Suprapubic skin (tissue), 4 donors: ENCODE measurements at regions not wholly inside any gene's neighbourhood (a gene's known extent, or its start where the extent isn't known, plus 50 kb on each side); places are given as distances from the start of the nearest gene placed in this dataset.

Experiments
- EP300 ChIP-seq: sonication (generic); formaldehyde crosslinking; IDR thresholded peaks from one replicate; pipeline ENCODE4 v1.6.1; 2017; ENCODE audit warnings: antibody characterized with exemption
- POLR2A ChIP-seq, 2 donors: fragments of 450-650 bp; IDR thresholded peaks; one replicate each; pipeline ENCODE4 v1.6.1; 2017; ENCODE audit warnings: antibody characterized with exemption in 2 of 2, mild to moderate bottlenecking in 2 of 2, moderate library complexity in 2 of 2
- POLR2AphosphoS5 ChIP-seq, 3 donors: sonication (generic); formaldehyde crosslinking; IDR thresholded peaks; one replicate each; pipeline ENCODE4 v1.6.1; 2017; ENCODE audit warnings: antibody characterized with exemption in 3 of 3
- TF ChIP-seq, protein P1 (sequence below), 2 donors: fragments of 200-600 bp in 1 of 2; fragments of 450-650 bp in 1 of 2; sonication (generic) in 1 of 2; IDR thresholded peaks; one replicate each; pipeline ENCODE4 v1.5.1; 2016 to 2019; ENCODE audit warnings: antibody characterized with exemption in 2 of 2, mild to moderate bottlenecking in 1 of 2, moderate library complexity in 1 of 2

DNA sequence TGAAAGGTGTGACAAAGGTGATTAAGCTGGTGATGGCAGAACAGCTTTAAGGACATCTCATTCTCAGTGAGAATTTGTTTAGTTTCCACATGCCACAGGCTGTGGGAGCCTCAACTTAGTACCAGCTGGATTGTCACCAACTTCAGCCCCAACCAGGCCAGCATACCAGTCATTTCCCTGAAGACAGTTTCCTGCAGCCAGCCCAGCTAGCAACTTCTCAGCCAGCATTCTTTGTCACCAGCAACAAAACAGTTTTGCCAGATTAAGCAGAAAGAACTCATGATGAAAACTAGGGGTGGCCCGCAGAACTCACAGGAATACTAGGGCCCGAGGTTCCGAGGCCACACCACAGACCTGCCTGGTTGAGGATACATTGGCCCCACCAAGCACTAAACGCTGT is 68.8 kb upstream of the UNC5B start:
- TF ChIP-seq POLR2AphosphoS5 (IDR thresholded peaks at IDR 0.05): no peak
- TF ChIP-seq, protein P1, sequence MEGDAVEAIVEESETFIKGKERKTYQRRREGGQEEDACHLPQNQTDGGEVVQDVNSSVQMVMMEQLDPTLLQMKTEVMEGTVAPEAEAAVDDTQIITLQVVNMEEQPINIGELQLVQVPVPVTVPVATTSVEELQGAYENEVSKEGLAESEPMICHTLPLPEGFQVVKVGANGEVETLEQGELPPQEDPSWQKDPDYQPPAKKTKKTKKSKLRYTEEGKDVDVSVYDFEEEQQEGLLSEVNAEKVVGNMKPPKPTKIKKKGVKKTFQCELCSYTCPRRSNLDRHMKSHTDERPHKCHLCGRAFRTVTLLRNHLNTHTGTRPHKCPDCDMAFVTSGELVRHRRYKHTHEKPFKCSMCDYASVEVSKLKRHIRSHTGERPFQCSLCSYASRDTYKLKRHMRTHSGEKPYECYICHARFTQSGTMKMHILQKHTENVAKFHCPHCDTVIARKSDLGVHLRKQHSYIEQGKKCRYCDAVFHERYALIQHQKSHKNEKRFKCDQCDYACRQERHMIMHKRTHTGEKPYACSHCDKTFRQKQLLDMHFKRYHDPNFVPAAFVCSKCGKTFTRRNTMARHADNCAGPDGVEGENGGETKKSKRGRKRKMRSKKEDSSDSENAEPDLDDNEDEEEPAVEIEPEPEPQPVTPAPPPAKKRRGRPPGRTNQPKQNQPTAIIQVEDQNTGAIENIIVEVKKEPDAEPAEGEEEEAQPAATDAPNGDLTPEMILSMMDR (IDR thresholded peaks at IDR 0.05): no peak
- no peak for TF ChIP-seq POLR2A (IDR thresholded peaks at IDR 0.05)
- no peak for TF ChIP-seq EP300
